ENCODE measurements at regions not wholly inside any gene's neighbourhood (a gene's known extent, or its start where the extent isn't known, plus 50 kb on each side); places are given as distances from the start of the nearest gene placed in this dataset.
"Not testable (repeated sequence)": the region's sequence is repeated elsewhere in the genome, so short reads cannot be mapped to it uniquely, and the experiment has no call there.

DNA sequence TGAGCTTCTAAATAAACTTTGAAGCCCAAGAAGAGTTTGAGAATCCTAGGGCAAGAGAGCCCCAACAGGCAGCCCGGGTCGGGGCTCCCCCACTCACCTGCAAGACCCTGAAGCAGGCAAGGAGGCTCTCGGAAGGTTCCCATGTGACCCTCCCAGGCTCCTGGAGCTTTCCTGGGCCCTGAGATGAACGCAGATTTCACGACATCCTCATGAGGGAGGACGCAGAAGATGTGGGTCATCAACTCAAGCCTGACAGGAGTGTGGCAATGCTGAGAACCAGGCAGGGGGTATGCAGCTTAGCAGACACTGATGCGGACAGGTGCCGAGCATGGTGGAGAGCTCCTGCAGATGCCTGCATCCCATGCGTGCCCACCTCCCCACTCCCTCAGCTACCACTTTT lies 184.5 kb upstream of the SLC24A3 start:
- DNase-seq, result no peak

DNA sequence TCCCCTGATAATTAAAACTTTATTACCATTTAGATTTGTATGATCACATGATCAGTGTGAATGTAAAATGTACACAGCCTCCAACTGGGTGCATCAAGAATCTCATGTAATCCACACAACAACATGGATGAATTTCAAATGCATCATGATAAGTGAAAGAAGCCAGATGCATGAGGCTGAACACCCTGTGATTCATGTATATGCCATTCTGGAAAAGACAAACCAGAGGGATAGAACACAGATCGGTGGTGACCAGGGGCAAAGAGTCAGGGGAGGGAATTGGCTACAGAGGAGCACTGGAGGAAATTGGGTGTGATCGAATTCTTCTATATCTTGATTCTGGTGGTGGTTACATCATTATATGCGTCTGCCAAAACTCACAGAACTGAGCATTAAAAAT lies 170.7 kb upstream of the SLC24A3 start:
- no peak for DNase-seq

DNA sequence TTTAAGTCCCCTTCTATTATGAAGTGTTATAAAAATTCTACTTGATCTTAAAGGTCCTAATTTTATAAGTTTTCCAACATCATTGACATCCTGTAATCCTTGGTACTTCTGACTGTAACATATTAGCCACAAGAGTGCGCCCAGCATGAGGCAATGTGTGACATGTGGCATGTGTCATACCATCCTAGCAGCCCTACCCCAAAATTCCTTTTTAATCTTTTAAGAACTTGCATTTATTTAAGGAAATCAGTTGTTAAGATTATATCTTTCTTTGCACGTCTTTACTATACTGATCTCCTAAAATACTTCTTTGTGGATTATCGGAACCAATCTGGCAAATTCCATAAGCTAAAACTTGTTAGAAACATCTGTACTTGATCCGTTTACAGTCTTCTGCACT lies 167.1 kb upstream of the SLC24A3 start:
- DNase-seq, result no peak

DNA sequence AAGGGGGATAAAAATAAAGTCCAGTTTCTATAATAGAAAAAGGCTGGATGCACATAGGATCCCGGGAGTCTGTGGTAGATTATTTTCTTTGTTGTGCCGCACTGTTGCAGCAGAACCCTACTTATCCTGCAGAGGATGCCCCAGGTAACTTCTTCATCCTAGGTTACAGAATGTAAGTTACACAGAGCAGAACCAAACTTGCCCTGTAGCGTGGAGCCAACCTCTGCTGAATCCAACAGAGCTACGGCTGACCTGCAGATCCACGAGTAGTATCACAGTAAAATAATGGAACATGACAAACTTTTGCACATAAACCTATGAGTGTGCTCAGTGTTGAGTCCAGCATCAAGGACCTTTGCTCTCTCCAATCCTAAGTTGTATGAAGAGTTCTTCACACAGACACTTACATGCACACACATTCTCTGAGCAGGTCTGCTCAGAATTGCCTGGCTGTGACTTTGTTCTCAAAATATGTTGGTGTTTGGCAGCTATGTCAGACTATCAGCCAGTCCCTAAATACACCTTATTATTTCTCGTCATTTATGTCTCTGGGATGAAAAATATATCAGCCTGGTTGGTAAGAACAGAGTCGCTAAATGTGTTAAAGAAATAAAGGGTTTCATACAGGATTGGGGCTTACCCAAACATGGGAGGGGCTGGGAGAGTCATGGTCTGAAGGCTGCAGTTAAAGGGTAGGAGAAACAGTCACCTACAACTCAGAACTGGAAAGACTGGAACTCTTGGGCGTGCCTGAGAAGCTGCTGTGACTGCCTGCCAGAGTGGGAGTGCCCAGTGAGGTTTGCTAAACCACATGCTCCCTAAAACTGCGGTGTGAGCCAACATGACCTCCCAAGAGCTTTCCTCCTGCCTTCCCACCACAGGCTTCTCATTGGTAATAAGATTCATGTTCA lies 165.1 kb upstream of the SLC24A3 start:
- DNase-seq, result no peak

DNA sequence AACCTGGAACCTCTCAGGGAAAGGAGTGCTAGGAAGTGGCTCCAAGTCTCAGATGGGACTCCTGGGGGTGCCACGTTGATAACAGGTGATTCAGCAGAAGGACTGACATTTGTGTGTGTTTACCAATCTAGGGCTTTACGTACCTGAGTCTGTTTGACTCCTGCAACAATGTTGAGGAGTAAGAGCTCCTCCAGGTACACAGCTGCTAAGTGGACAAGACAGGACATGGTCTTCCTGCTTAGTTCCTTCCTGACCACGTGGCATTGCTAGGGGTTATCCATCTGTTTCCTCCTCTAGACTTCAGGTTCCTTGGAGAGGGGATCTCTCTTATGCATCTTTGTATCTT lies 164.5 kb upstream of the SLC24A3 start:
- DNase-seq, result no peak

DNA sequence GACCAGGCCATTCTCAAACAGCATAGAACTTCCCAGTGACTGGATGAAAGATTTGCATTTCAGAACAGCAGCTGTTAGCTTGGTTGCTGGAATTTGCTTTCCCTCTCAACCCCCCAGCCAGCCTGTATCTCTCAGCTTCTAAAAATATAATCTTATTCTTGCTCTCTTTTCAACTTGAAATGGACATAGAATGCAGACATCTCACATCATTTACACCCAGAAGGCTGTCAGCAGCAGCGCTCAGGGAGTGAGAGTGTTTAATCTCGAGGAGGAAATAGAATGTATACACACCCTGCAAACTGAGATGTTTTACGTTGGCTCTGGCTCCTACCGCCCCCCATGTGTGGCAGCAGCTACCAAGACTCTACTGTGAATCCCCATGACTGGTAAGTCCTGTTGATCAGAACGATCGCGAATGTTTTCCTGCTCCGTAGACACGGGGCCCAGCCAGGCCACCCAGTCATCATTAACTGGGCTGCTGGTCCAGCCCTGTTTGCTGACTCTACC lies 163.4 kb upstream of the SLC24A3 start:
- no peak for DNase-seq

DNA sequence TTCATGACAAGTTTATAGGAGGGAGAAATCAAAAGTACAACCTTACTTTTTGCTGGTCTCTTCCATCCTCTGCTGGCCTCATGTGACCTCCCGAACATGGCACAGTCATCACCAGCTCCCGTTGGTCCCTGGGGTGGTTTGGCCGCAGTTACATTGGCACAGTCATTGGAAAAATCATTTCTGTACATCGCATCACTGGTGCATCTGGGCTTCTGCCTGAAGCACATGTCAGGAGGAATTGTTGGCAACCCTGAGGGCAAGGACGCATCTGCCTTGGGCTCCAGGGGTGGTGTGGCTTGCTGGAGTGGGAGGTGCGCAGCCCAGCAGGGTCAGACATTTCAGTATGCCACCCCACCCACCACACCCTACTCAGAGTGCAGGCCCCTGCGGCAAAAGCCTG lies 162.9 kb upstream of the SLC24A3 start:
- DNase-seq, result no peak

DNA sequence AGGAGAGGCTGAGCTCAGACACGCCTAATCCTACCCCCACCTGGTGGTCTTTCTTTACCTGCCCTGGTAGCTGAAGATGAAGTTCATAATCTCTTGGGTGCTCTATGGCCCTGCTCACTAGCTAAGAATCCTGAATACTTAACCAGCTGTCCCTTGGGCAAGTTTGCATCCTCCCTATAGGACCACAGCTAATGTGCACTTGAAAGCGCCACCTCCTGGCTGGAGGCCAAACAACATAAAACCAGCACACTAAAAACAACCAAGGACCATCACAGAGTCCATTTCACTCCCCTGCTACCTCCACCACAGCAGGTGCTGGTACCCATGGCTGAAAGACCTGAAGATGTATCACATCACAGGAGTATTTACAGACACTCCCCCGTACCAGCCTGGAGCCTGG lies 155.5 kb upstream of the SLC24A3 start:
- DNase-seq, result no peak

DNA sequence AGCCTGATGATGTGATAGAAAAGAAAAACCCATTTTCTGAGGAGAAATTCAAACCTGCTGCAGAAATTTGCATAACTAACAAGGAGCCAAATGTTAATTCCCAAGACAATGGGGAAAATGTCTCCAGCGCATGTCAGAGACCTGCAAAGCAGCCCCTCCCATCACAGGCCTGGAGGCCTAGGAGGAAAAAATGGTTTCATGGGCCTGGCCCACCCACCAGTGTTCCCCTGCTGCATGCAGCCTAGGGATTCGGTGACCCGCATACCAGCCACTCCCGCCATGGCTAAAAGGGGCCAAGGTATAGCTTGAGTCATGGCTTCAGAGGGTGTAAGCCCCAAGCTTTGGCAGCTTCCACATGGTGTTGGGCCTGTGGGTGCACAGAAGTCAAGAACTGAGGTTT lies 147.7 kb upstream of the SLC24A3 start:
- DNase-seq, result not testable (repeated sequence)

DNA sequence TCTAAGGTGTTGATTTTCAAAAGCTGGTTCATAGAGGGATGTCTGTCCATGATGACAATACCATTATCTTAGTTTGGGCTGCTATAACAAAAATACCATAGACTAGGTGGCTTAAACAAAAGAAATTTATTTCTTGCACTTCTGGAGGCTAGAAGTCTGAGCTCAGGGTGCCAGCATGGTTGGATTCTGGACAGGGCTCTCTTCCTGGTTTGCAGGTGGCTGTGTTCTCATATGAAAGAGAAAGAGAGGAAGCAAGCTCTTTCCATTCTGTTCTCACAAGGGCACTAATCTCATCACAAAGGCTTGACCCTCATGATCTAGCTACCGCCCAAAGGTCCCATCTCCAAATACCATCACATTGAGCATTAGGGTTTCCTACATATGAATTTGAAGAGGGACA lies 144.5 kb upstream of the SLC24A3 start:
- no peak for DNase-seq

DNA sequence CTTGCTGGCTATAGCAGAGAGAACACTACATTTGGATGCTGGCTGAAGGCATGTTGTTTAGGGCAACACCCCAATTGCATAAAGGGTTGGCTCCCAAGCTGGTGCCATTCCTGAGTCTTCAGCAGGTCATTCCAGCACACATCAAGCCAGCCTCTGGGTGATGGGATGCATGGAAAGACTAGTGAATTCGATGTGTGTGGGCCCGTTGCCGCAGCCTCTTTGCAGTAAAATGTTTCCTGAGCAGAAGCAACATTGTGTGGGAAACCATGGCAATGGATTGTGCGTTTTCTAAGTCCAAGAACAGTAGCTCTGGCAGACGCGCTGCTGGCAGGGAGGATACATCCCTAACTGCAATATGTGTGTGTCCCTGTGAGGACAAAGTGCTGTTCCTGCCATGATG lies 142.4 kb upstream of the SLC24A3 start:
- no peak for DNase-seq

DNA sequence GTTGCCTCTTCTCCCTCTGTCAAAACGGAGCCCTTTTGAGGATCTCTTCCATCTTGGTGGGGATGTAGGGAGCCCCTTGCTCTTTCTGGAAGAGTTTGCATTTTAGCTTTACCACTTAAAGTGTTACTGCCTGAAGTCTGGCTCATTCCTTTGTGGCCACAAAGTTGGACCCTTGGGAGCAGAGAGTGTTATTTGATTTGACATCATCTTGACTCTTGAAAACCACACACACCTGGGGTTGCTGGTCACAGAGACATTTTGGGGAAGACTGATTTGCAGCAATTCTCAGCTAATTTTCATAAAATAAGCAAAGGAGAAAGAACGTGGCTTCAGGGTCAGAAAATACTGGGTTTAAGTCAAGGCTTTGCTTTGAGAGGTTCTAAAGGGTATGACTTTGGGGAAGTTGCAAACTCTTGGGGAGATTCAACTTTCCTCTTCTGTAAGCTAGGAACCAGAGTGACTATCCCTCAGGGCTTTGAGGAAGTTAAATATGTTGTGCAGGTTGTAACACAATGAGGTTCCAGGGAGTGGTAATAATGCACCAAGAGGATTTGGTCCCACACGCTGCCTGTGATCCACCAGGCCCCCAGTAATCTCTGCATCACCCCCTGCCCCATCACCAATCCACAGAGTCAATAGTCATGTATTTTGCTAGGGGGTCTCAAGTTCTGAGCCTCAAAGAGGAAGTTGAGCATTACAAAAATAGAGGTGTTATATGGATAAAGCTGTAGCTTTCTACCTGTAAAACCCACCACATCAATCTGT lies 141.6 kb upstream of the SLC24A3 start:
- DNase-seq, result no peak

DNA sequence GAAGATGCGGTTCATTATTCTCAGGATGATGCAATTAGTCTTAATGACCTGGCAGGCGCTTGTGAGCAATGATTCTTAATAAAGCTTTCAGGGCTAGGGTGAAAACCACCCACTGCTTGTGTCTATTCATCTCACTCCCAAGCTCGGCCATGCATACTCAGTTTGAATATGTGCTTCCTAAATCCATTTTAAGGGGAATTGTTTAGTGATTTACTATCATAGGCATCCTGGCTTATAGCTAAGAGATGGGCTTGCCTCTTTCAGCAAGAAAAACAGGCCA lies 141.1 kb upstream of the SLC24A3 start:
- DNase-seq, result no peak

DNA sequence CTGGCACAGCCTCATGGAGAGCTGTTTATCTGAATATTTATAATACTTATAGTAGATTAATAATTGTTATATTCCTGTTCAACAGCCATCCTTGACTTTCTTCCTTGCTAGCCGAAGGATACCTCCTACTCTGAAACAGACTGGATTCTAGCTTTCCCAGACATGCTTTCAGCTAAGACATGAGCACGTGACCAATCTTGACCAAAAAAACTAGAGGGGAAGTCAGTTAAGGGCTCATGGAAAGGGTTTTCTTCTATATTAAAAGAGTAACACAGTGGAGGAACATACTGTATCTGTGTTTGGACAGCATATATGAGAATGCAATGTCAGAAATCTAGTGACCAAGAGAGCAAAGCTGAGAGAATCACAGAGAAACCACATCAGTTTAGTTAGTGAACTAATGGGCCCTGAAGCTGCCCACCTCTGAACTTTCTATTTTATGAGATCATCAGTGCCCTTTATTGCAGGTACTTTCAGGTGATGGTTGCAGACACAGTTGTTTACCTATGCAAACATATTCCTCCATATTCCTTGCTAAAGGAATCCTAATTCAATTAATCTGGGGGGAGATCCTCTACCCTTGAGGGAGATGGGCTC lies 140.4 kb upstream of the SLC24A3 start:
- no peak for DNase-seq

DNA sequence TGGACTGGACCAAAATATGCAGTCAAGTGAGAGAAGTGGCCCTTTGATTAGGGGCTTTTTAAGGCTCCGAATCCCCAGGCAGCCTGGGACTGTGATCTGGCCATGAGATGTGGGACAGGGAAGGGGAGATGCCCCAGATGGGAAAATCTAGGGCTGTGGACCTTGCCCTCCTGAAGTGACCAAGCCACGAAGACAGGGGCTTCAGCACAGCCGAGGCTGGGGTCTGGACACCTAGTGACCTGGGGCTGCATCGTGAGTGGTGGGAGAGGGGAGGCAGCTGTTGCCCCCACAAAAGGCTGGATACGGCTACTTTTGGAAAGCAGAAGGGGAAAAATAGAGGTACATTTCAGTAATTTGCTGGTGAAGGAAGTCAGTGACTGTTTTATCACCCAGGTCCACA lies 139.5 kb upstream of the SLC24A3 start:
- no peak for DNase-seq

DNA sequence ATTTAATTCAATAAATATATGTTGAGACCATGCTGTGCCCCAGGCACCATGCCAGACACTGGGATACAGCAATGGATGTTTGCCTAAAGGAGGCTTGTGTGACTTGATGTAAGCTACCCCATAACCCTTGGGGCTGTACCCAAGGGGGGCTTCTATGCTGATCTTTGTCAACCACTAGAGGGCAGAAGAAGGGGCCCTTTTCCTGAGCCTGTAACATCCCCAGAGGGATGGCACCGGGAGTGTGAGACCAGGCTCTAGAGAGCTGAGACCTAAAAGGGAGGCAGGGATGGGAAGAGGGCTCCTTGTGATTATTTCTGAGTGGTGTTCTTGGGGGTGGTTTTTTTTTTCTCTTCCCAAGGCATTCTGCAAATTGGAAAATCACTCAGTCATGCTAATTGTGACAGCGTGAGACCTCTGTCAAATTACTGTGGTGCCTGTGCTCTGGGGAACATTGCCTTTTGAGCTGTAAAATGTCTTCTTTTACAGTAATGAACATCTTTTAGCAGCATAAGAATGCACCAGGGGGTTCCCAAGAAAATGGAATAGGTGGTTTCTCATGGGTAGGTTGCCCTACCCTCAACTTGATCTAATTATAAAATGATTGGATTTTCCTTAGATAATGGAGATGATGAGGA lies 138.7 kb upstream of the SLC24A3 start:
- DNase-seq, result no peak

DNA sequence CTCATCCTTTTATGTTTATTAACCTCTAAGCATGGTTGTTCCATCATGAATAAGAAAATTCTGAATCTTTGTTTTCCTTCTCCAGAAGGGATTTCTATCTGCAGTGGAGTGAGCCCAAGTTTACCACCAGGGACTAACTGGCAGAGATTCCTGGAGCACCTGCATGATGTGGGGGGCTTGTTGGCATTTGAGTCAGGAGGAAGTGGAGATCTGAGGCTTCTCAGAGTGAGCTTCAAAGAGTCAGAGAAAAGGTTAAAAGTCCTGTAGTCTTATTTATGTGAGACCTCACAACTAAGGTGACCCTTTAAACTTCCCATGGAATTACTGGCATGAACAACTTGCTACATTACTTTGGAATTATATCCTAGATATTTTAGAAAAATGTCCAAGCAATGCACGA lies 138.1 kb upstream of the SLC24A3 start:
- no peak for DNase-seq

DNA sequence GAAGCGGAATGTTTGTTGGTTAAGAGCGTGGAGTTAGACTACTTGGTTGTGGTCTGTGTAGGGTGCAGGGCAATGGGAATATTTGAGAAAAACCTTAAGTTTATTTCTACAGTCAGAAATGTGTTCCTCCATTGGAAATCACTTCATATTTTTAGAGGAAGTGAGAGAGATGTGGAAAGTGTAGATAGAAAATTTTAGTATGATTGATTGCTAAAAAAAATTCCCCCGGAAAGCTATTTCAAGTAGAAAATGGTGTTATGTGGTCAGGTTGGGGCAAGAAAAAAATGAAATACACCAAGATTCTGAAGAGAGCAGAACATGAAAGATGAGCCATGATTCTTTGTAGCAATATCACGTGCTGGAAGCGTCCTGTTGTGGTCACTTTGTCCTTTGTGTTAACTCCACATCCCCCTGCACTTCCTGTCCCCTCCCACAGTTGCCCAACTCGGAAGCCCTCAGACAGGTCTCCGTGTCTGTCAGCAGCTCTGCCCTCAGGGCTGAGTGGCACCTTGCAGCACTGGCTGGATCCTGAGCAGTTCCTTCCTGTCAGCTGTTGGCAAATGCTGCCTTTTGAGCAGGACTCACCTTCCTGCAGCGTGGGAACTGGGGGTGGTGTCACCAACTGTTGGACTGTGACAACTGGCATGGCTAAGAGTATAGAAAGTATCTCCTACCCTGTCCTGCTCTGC lies 137.5 kb upstream of the SLC24A3 start:
- DNase-seq, result no peak

DNA sequence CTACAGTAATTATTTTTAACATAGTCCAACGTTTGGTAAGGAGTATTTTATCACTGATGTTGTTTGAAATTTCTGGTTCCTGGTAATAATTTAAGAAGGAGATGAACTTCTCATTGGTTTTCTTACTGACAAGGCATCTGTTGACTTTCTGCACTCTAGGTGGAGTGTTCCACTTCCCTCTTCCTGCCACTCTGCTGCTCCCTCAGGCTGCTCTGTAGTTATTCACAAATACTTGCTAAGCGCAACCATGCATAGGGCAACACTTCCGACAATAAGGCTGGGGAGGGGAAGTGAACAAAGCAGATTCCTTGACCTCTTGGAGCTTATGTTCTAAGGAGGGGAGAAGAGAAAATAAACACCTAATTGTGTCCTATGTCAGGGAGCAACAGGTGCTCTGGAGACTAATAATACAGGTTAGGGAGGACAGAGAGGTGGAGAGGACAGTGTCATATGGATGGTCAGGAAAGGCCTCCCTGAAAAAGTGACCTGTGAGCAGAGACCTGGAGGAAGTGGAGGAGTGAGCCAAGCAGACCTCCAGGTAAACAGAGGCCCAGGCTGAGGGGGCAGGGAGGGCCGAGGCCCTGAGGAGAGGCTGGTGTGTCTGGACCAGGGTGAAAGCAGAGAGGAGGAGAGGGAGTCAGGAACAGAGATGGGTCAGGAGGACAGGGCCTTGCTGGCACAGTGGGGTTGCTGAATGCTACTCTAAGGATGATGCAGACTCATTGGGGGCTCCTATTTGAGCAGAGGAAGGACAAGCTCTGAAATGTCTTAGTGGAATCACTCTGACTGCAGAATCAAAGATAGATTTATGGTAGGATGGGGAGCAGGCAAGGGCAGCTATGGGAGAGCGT lies 134.8 kb upstream of the SLC24A3 start:
- DNase-seq, result no peak

DNA sequence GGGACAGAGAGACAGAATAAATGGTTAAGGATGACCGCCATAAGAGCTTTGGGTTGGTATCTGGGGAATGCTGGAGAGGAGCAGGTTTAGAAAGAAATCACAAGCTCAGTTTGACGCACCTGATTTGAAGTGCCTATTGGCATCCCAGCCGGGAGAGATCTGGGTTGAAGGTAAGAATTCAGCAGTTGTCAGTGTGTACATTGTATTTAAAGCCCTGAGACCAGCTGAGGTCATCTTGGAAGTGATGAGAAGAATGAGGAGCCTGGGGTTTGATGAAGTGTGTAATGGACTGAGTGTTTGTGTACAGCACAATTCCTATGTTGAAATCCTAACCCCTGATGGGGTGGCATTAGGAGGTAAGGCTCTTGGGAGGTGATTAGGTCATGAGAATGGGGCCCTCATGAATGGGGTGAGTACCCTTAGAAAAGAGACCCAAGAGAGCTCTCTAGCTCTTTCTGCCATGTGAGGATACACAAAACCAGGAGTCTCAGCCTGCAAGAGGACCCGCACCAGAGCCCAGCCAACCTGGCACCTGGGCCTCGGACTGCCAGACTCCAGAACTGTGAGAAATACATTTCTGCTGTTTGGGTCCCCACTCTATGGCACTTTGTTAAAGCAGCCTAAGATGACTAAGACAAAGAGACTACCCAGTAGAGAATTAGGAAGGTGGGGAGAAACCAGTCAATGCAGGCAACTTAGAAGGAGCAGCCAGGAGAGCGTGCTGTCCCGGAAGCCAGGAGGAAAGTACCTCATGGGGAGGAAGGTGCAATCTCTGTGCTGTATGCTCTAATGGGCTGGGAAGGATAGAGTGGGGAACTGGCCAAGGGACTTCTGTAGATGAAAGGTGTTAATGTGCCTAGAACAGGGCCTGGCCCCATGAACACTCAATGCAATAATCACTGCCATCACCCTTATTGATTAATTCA lies 133.7 kb upstream of the SLC24A3 start:
- DNase-seq, result no peak
